GM23248 (cell line): ENCODE measurements at regions not wholly inside any gene's neighbourhood (a gene's known extent, or its start where the extent isn't known, plus 50 kb on each side); places are given as distances from the start of the nearest gene placed in this dataset.

Experiments used
- DNase-seq: peaks from one replicate; pipeline ENCODE4 v3.0.0-alpha.2; 2015
- H2AFZ ChIP-seq: fragments of 200-600 bp; sonication (generic); 2 replicates; pipeline ENCODE4 v1.6.1; 2016; ENCODE audit warnings: antibody characterized with exemption
- H3F3A ChIP-seq: fragments of 200-600 bp; sonication (generic); 2 replicates; pipeline ENCODE4 v1.6.1; 2016; ENCODE audit warnings: mild to moderate bottlenecking, antibody characterized with exemption, mixed run types; ENCODE audit not compliant: insufficient read depth
- H3K27ac ChIP-seq: fragments of 200-600 bp; sonication (generic); 2 replicates; pipeline ENCODE4 v1.5.1; 2016; ENCODE audit warnings: mild to moderate bottlenecking
- H3K27me3 ChIP-seq: fragments of 200-600 bp; sonication (generic); replicated peaks from 2 replicates; pipeline ENCODE4 v1.6.1; 2016; ENCODE audit warnings: mild to moderate bottlenecking; ENCODE audit not compliant: insufficient read depth
- H3K36me3 ChIP-seq: fragments of 200-600 bp; sonication (generic); 2 replicates; pipeline ENCODE4 v1.6.1; 2016; ENCODE audit warnings: low read depth, mild to moderate bottlenecking
- H3K4me1 ChIP-seq: fragments of 200-600 bp; sonication (generic); 2 replicates; pipeline ENCODE4 v1.6.1; 2016; ENCODE audit warnings: mild to moderate bottlenecking; ENCODE audit not compliant: insufficient read depth
- H3K4me2 ChIP-seq: fragments of 200-600 bp; sonication (generic); one replicate; pipeline ENCODE4 v1.6.1; 2016; ENCODE audit warnings: mild to moderate bottlenecking; ENCODE audit not compliant: unreplicated experiment
- H3K4me3 ChIP-seq: fragments of 200-600 bp; sonication (generic); 2 replicates; pipeline ENCODE4 v1.5.1; 2016; ENCODE audit warnings: mild to moderate bottlenecking
- H3K79me2 ChIP-seq: fragments of 200-600 bp; sonication (generic); 2 replicates; pipeline ENCODE4 v1.6.1; 2016; ENCODE audit warnings: mild to moderate bottlenecking; ENCODE audit not compliant: insufficient read depth
- H3K9ac ChIP-seq: fragments of 200-600 bp; sonication (generic); 2 replicates; pipeline ENCODE4 v1.6.1; 2016; ENCODE audit warnings: mild to moderate bottlenecking
- H3K9me2 ChIP-seq: fragments of 200-600 bp; sonication (generic); 2 replicates; pipeline ENCODE4 v1.6.1; 2016; ENCODE audit warnings: mixed run types, mild to moderate bottlenecking, moderate library complexity; ENCODE audit not compliant: insufficient read depth
- H3K9me3 ChIP-seq: fragments of 200-600 bp; sonication (generic); one replicate; pipeline ENCODE4 v1.6.1; 2017; ENCODE audit warnings: low read depth
- H4K20me1 ChIP-seq: fragments of 200-600 bp; sonication (generic); 2 replicates; pipeline ENCODE4 v1.6.0; 2016; ENCODE audit not compliant: insufficient read depth
- EZH2 ChIP-seq: fragments of 200-600 bp; sonication (generic); IDR thresholded peaks from 2 replicates; pipeline ENCODE4 v1.6.1; 2018; ENCODE audit warnings: antibody characterized with exemption, mild to moderate bottlenecking; ENCODE audit not compliant: insufficient read depth, poor library complexity, severe bottlenecking
- EZH2phosphoT487 ChIP-seq: fragments of 200-600 bp; sonication (generic); IDR thresholded peaks from 2 replicates; pipeline ENCODE4 v1.6.1; 2018; ENCODE audit warnings: antibody characterized with exemption, moderate library complexity, mild to moderate bottlenecking, low read depth; ENCODE audit not compliant: insufficient read depth
- WGBS, 2 experiments: methylation state at CpG; one replicate each; pipeline ENCODE4 v1.1.6; 2015 to 2017; ENCODE audit warnings: low lambda C conversion rate in 2 of 2, low coverage in 1 of 2; ENCODE audit errors: missing lambda C conversion rate in 2 of 2; 5-methylcytosine and 5-hydroxymethylcytosine counted together
- in situ Hi-C: fragments of 300-500 bp; cut with MboI; formaldehyde crosslinking; loops from 2 replicates; pipeline ENCODE4 v1.15.0; 2020

DNA sequence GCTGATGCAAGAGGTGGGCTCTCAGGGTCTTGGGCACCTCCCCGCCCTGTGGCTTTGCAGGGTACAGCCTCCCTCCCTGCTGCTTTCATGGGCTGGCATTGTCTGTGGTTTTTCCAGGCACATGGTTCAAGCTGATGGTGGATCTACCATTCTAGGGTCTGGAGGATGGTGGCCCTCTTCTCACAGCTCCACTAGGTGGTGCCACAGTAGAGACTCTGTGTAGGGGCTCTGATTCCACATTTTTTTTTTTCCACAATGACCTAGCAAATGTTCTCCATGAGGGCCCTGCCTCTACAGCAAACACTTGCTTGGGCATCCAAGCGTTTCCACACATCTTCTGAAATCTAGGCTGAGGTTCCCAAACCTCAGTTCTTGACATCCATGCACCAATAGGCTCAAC is 657.9 kb upstream of the CT83 start:
- no peak for DNase-seq
- H3K27me3 ChIP-seq = no peaks in the 10 kb centered on the region
- H3K9ac ChIP-seq = no peak overlapping the region
- H3K36me3 ChIP-seq = no peaks in the 10 kb centered on the region
- H3K4me2 ChIP-seq = no peak overlapping the region
- no peaks in the 10 kb centered on the region for H3K9me2 ChIP-seq
- no peak for TF ChIP-seq EZH2
- TF ChIP-seq EZH2phosphoT487 = no peak
- no peak overlapping the region for H2AFZ ChIP-seq
- H3K9me3 ChIP-seq = no peaks in the 10 kb centered on the region
- no peaks in the 10 kb centered on the region for H3F3A ChIP-seq
- H3K27ac ChIP-seq = no peak overlapping the region
- WGBS, 2 experiments = 7 to 8% methylated on average over 2 of the region's 2 CpGs
- no peaks in the 10 kb centered on the region for H4K20me1 ChIP-seq
- no peaks in the 10 kb centered on the region for H3K79me2 ChIP-seq
- in situ Hi-C loops = no loop called here
- H3K4me1 ChIP-seq = no peaks in the 10 kb centered on the region
- H3K4me3 ChIP-seq = no peak overlapping the region

DNA sequence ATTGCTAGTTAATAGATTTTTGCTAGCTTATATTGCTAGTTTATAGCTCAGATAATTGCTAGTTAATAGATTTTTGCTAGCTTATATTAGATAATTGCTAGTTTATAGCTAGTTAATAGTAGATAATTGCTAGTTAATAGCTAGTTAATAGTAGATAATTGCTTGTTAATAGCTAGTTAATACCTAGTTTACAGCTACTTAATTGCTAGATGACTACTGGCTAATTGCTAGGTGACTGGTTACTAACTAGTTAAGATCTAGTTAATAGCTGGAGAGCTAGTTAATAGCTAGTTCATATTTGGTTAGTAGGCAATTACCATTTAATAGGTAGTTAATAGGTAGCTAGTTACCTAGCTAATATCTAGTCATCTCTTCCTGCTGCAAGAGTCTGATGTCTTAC is 633.8 kb upstream of the CT83 start:
- in situ Hi-C loops = no loop called here
- no peak overlapping the region for H3K9ac ChIP-seq
- no peak overlapping the region for H3K27ac ChIP-seq
- no peak overlapping the region for H2AFZ ChIP-seq
- H3K36me3 ChIP-seq = no peaks in the 10 kb centered on the region
- TF ChIP-seq EZH2 (no peak), EZH2phosphoT487 (no peak)
- H3K27me3 ChIP-seq = no peaks in the 10 kb centered on the region
- H3F3A ChIP-seq = peaks cover 33% of the 10 kb centered on the region
- no peaks in the 10 kb centered on the region for H3K9me3 ChIP-seq
- no peaks in the 10 kb centered on the region for H3K79me2 ChIP-seq
- DNase-seq = no peak
- H4K20me1 ChIP-seq = no peaks in the 10 kb centered on the region
- H3K4me2 ChIP-seq = no peak overlapping the region
- no peak overlapping the region for H3K4me3 ChIP-seq
- no peaks in the 10 kb centered on the region for H3K9me2 ChIP-seq
- H3K4me1 ChIP-seq = no peaks in the 10 kb centered on the region

DNA sequence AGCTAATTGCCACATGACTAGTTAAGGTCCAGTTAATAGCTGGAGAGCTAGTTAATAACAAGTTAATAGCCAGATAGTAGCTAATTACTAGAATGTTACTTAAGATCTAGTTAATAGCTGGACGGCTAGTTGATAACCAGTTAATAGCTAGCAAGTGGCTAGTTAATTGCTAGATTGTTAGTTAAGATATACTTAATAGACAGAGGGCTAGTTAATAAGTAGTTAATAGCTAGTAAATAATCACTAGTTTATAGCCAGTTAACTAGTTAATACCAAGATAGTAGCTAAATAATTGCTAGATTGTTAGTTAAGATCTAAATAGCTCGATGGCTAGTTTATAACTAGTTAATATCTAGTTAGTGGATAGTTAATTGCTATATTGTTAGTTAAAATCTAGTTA is 632.6 kb upstream of the CT83 start:
- in situ Hi-C loops = no loop called here

DNA sequence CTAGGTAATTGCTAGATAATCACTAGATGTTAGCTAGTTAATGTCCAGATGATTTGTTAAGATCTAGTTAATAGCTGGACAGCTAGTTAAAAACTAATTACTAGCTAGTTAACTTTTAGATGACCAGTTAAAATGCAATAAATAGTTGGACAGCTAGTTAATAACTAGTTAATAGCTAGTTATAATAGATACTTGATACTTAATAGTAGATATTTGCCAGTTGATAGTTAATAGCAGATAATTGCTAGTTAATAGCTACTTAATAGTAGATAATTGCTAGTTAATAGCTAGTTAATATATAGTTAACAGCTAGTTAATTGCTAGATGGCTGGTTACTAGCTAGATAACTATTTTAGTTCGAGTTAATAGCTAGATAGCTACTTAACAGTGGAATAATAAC is 631.4 kb upstream of the CT83 start:
- Histone ChIP-seq H3K36me3 (no peaks in the 10 kb centered on the region), H3K79me2 (no peaks in the 10 kb centered on the region), H3K4me3 (no peak overlapping the region), H3K4me1 (no peaks in the 10 kb centered on the region), H3K27ac (no peak overlapping the region), H3K9ac (no peak overlapping the region), H3K9me3 (no peaks in the 10 kb centered on the region), H2AFZ (no peak overlapping the region), H4K20me1 (no peaks in the 10 kb centered on the region), H3K4me2 (no peak overlapping the region), H3K27me3 (no peaks in the 10 kb centered on the region), H3F3A (peaks cover 33% of the 10 kb centered on the region), H3K9me2 (no peaks in the 10 kb centered on the region)
- TF ChIP-seq EZH2phosphoT487 (no peak), EZH2 (no peak)
- no peak for DNase-seq
- in situ Hi-C loops = no loop called here
- 17 to 29% methylated on average over 1 of the region's 1 CpG for WGBS, 2 experiments

More for the DNA sequence above, 632.6 kb upstream of the CT83 start:
- Histone ChIP-seq H3K79me2 (no peaks in the 10 kb centered on the region), H3K9ac (no peak overlapping the region), H3K4me3 (no peak overlapping the region), H3F3A (peaks cover 33% of the 10 kb centered on the region), H4K20me1 (no peaks in the 10 kb centered on the region), H3K4me2 (no peak overlapping the region), H3K36me3 (no peaks in the 10 kb centered on the region), H3K27me3 (no peaks in the 10 kb centered on the region), H3K4me1 (no peaks in the 10 kb centered on the region), H3K9me2 (no peaks in the 10 kb centered on the region), H2AFZ (no peak overlapping the region), H3K27ac (no peak overlapping the region), H3K9me3 (no peaks in the 10 kb centered on the region)
- WGBS, 2 experiments = 45 to 73% methylated on average over 2 of the region's 2 CpGs
- DNase-seq = no peak
- no peak for TF ChIP-seq EZH2
- no peak for TF ChIP-seq EZH2phosphoT487

DNA sequence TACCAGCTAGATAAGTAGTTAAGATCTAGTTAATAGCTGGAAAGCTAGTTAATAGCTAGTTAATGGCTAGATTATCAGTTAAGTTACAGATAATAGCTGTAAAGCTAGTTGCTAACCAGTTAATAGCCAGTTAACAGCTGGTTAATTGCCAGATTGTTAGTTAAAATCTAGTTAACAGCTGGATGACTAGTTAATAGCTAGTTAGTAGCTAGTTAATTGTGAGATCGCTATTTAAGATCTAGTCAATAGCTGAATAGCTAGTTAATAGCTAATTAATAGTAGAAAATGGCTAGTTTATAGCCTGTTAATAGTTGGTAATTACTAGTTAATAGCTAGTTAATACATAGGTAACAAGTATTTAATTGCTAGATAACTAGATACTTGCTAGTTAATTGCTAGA is 630.5 kb upstream of the CT83 start:
- H3K27ac ChIP-seq = no peak overlapping the region
- in situ Hi-C loops = no loop called here
- peaks cover 33% of the 10 kb centered on the region for H3F3A ChIP-seq
- no peaks in the 10 kb centered on the region for H3K79me2 ChIP-seq
- H3K27me3 ChIP-seq = no peaks in the 10 kb centered on the region
- H3K36me3 ChIP-seq = no peaks in the 10 kb centered on the region
- H3K4me2 ChIP-seq = no peak overlapping the region
- H3K9ac ChIP-seq = no peak overlapping the region
- no peak for DNase-seq
- H3K9me3 ChIP-seq = no peaks in the 10 kb centered on the region
- H2AFZ ChIP-seq = no peak overlapping the region
- H3K9me2 ChIP-seq = no peaks in the 10 kb centered on the region
- H3K4me1 ChIP-seq = no peaks in the 10 kb centered on the region
- no peak for TF ChIP-seq EZH2
- TF ChIP-seq EZH2phosphoT487 = no peak
- H3K4me3 ChIP-seq = no peak overlapping the region
- WGBS, 2 experiments = 50 to 75% methylated on average over 1 of the region's 1 CpG
- H4K20me1 ChIP-seq = no peaks in the 10 kb centered on the region
